SU-DHL-6 (cell line): ENCODE measurements at regions not wholly inside any gene's neighbourhood (a gene's known extent, or its start where the extent isn't known, plus 50 kb on each side); places are given as distances from the start of the nearest gene placed in this dataset.

Experiments used
- H2AFZ ChIP-seq: fragments of 200-600 bp; sonication (generic); 2 replicates; pipeline ENCODE4 v1.6.1; 2014; ENCODE audit warnings: low read depth, mild to moderate bottlenecking, moderate library complexity, mixed read lengths, antibody characterized with exemption, low read length; ENCODE audit not compliant: severe bottlenecking
- H3F3A ChIP-seq: fragments of 200-600 bp; shearing (Covaris generic); 2 replicates; pipeline ENCODE4 v1.6.0; 2016; ENCODE audit warnings: antibody characterized with exemption, mild to moderate bottlenecking; ENCODE audit not compliant: insufficient read depth
- H3K27ac ChIP-seq: fragments of 200-600 bp; sonication (generic); 2 replicates; pipeline ENCODE4 v1.5.1; 2016; ENCODE audit warnings: low read depth, mild to moderate bottlenecking, low read length, moderate library complexity, mixed read lengths
- H3K27me3 ChIP-seq: fragments of 200-600 bp; sonication (generic), shearing (Covaris generic); 2 replicates; pipeline ENCODE4 v1.6.0; 2014; ENCODE audit warnings: mild to moderate bottlenecking, low read length
- H3K36me3 ChIP-seq: fragments of 200-600 bp; sonication (generic); 2 replicates; pipeline ENCODE4 v1.6.1; 2014; ENCODE audit warnings: mild to moderate bottlenecking, low read length, mixed read lengths
- H3K4me2 ChIP-seq: fragments of 300-600, 200-600 bp; shearing (Covaris generic), sonication (generic); 2 replicates; pipeline ENCODE4 v1.6.0; 2014; ENCODE audit warnings: low read length, low read depth, mild to moderate bottlenecking; ENCODE audit not compliant: poor library complexity, severe bottlenecking
- H3K4me3 ChIP-seq: fragments of 200-600 bp; sonication (generic); 2 replicates; pipeline ENCODE4 v1.5.1; 2014; ENCODE audit warnings: antibody characterized with exemption, low read length, mild to moderate bottlenecking, mixed read lengths; ENCODE audit not compliant: insufficient read depth, poor library complexity, severe bottlenecking
- H3K79me2 ChIP-seq: fragments of 200-600 bp; sonication (generic); 2 replicates; pipeline ENCODE4 v1.6.1; 2014; ENCODE audit warnings: mild to moderate bottlenecking, low read length, moderate library complexity; ENCODE audit not compliant: insufficient read depth
- H3K9ac ChIP-seq: fragments of 200-600 bp; sonication (generic); 2 replicates; pipeline ENCODE4 v1.7.0; 2014; ENCODE audit warnings: mild to moderate bottlenecking, low read length
- H3K9me2 ChIP-seq: fragments of 200-600 bp; sonication (generic); replicated peaks from 2 replicates; pipeline ENCODE4 v1.6.1; 2014; ENCODE audit warnings: low read length; ENCODE audit not compliant: insufficient read depth
- H3K9me3 ChIP-seq: fragments of 200-600 bp; sonication (generic); 2 replicates; pipeline ENCODE4 v1.6.1; 2014; ENCODE audit warnings: low read length, mixed read lengths; ENCODE audit not compliant: insufficient read depth
- H4K20me1 ChIP-seq: fragments of 200-600 bp; sonication (generic); 2 replicates; pipeline ENCODE4 v1.6.1; 2014; ENCODE audit warnings: low read depth, mild to moderate bottlenecking, antibody characterized with exemption, low read length, moderate library complexity, mixed read lengths
- CTCF ChIP-seq: fragments of 200-600 bp; sonication (generic); IDR thresholded peaks from one replicate; pipeline ENCODE4 v1.5.1; 2017; ENCODE audit warnings: antibody characterized with exemption, mild to moderate bottlenecking, low read length, moderate library complexity; ENCODE audit not compliant: insufficient read depth, poor library complexity, severe bottlenecking
- EZH2phosphoT487 ChIP-seq: fragments of 200-600 bp; sonication (generic), shearing (Covaris generic); conservative IDR thresholded peaks from 2 replicates; pipeline ENCODE4 v1.6.1; 2018; ENCODE audit warnings: mild to moderate bottlenecking, antibody characterized with exemption, low read length, moderate library complexity, mixed read lengths

- Histone ChIP-seq H3K79me2 (no peaks in the 10 kb centered on the region), H3K27me3 (no peaks in the 10 kb centered on the region), H3K9me3 (no peaks in the 10 kb centered on the region), H4K20me1 (no peaks in the 10 kb centered on the region), H3K4me2 (no peak overlapping the region), H3K9ac (no peak overlapping the region), H3F3A (no peaks in the 10 kb centered on the region), H3K36me3 (no peaks in the 10 kb centered on the region), H3K27ac (no peak overlapping the region), H3K4me3 (no peak overlapping the region), H2AFZ (no peak overlapping the region), H3K9me2 (no peaks in the 10 kb centered on the region)
- TF ChIP-seq CTCF: no peak
- TF ChIP-seq EZH2phosphoT487: no peak
Observed at GRCh38 chr11:13208921-13209320, 68.7 kb upstream of the BMAL1 start.

- Histone ChIP-seq H3K36me3 (no peaks in the 10 kb centered on the region), H3F3A (no peaks in the 10 kb centered on the region), H3K9me3 (no peaks in the 10 kb centered on the region), H3K27ac (no peak overlapping the region), H3K27me3 (no peaks in the 10 kb centered on the region), H3K9ac (no peak overlapping the region), H2AFZ (no peak overlapping the region), H3K4me2 (no peak overlapping the region), H3K9me2 (no peaks in the 10 kb centered on the region), H4K20me1 (no peaks in the 10 kb centered on the region), H3K79me2 (no peaks in the 10 kb centered on the region), H3K4me3 (no peak overlapping the region)
- TF ChIP-seq EZH2phosphoT487: no peak
- no peak for TF ChIP-seq CTCF
Observed at GRCh38 chr11:13209379-13209778, 68.2 kb upstream of the BMAL1 start.

GRCh38 chr11:13210424-13210823, 67.2 kb upstream of the BMAL1 start:
- no peaks in the 10 kb centered on the region for H4K20me1 ChIP-seq
- H3K9me3 ChIP-seq: no peaks in the 10 kb centered on the region
- no peak overlapping the region for H2AFZ ChIP-seq
- no peaks in the 10 kb centered on the region for H3K27me3 ChIP-seq
- no peaks in the 10 kb centered on the region for H3K36me3 ChIP-seq
- H3K9me2 ChIP-seq: no peaks in the 10 kb centered on the region
- H3K9ac ChIP-seq: no peak overlapping the region
- H3K4me2 ChIP-seq: no peak overlapping the region
- no peaks in the 10 kb centered on the region for H3K79me2 ChIP-seq
- H3K27ac ChIP-seq: no peak overlapping the region
- H3K4me3 ChIP-seq: no peak overlapping the region
- no peaks in the 10 kb centered on the region for H3F3A ChIP-seq
- no peak for TF ChIP-seq EZH2phosphoT487
- TF ChIP-seq CTCF: no peak

- Histone ChIP-seq H3K9ac (no peak overlapping the region), H3K4me2 (no peak overlapping the region), H3K9me2 (no peaks in the 10 kb centered on the region), H3K79me2 (no peaks in the 10 kb centered on the region), H3K27me3 (no peaks in the 10 kb centered on the region), H4K20me1 (no peaks in the 10 kb centered on the region), H3K4me3 (no peak overlapping the region), H3K27ac (no peak overlapping the region), H3K9me3 (no peaks in the 10 kb centered on the region), H3K36me3 (no peaks in the 10 kb centered on the region), H3F3A (no peaks in the 10 kb centered on the region), H2AFZ (no peak overlapping the region)
- TF ChIP-seq CTCF (no peak), EZH2phosphoT487 (no peak)
Observed at GRCh38 chr11:13214276-13214675, 63.3 kb upstream of the BMAL1 start.
